CD4-positive, alpha-beta memory T cell (primary cell): ENCODE measurements at regions not wholly inside any gene's neighbourhood (a gene's known extent, or its start where the extent isn't known, plus 50 kb on each side); places are given as distances from the start of the nearest gene placed in this dataset.

Experiments
- CTCF ChIA-PET: fragments of 350-600 bp; sonication (Branson Sonifier 250); formaldehyde crosslinking; loops from one replicate; lab custom pipeline; 2021; ENCODE audit warnings: inconsistent platforms; ENCODE audit not compliant: partially characterized antibody; lab: Charles Lee
- POLR2A ChIA-PET: fragments of 350-600 bp; sonication (Branson Sonifier 250); formaldehyde crosslinking; loops from one replicate; lab custom pipeline; 2021; ENCODE audit not compliant: partially characterized antibody; lab: Charles Lee
- DNase-seq, 5 donors: peaks; one replicate each; pipeline versions ENCODE4 v3.0.0 to v3.0.0-alpha.2; 2020 to 2022; ENCODE audit warnings: mixed read lengths in 1 of 5
- H3K27ac ChIP-seq: one replicate; pipeline ENCODE4 v1.7.0; 2013; ENCODE audit warnings: low read depth, low read length
- H3K27me3 ChIP-seq: 2 replicates; pipeline ENCODE4 v1.7.0; 2013; ENCODE audit warnings: mild to moderate bottlenecking, low read length, moderate library complexity; ENCODE audit not compliant: insufficient read depth
- H3K36me3 ChIP-seq: 2 replicates; pipeline ENCODE4 v1.7.0; 2013; ENCODE audit warnings: mild to moderate bottlenecking, low read length, moderate library complexity; ENCODE audit not compliant: insufficient read depth
- H3K4me1 ChIP-seq: 2 replicates; pipeline ENCODE4 v1.7.0; 2013; ENCODE audit warnings: mild to moderate bottlenecking, low read length, moderate library complexity; ENCODE audit not compliant: insufficient read depth
- H3K4me3 ChIP-seq, 2 donors: one replicate each; pipeline ENCODE4 v1.7.0; 2013; ENCODE audit warnings: low read length in 2 of 2, mild to moderate bottlenecking in 1 of 2
- H3K9me3 ChIP-seq, 2 donors: one replicate each; pipeline ENCODE4 v1.7.0; 2013; ENCODE audit warnings: low read length in 2 of 2, control low read depth in 1 of 2; ENCODE audit not compliant: control insufficient read depth in 1 of 2
- H3K27ac Mint-ChIP-seq, 7 donors: one replicate each; pipeline ENCODE4 v1.8.0; 2020 to 2021; ENCODE audit warnings: mixed read lengths in 7 of 7, mild to moderate bottlenecking in 6 of 7, inconsistent platforms in 3 of 7, moderate library complexity in 3 of 7
- H3K27me3 Mint-ChIP-seq, 2 donors: one replicate each; pipeline ENCODE4 v1.8.0; 2020 to 2021; ENCODE audit warnings: mixed read lengths in 2 of 2
- H3K36me3 Mint-ChIP-seq, 2 donors: one replicate each; pipeline ENCODE4 v1.8.0; 2020 to 2021; ENCODE audit warnings: mixed read lengths in 2 of 2, inconsistent platforms in 1 of 2, mild to moderate bottlenecking in 1 of 2
- H3K4me1 Mint-ChIP-seq, 4 donors: one replicate each; pipeline ENCODE4 v1.8.0; 2020 to 2021; ENCODE audit warnings: mixed read lengths in 4 of 4, mild to moderate bottlenecking in 1 of 4
- H3K4me3 Mint-ChIP-seq, 8 donors: one replicate each; pipeline ENCODE4 v1.8.0; 2020 to 2021; ENCODE audit warnings: mixed read lengths in 8 of 8, mild to moderate bottlenecking in 7 of 8, moderate library complexity in 6 of 8, inconsistent platforms in 3 of 8
- H3K9me3 Mint-ChIP-seq, 8 donors: one replicate each; pipeline ENCODE4 v1.8.0; 2020 to 2021; ENCODE audit warnings: mixed read lengths in 8 of 8, mild to moderate bottlenecking in 5 of 8, inconsistent platforms in 3 of 8, moderate library complexity in 1 of 8
- intact Hi-C: fragments of 100-400 bp; cut with micrococcal nuclease; formaldehyde crosslinking; loops from one replicate; pipeline ENCODE4 v1.15.1; 2023

DNA sequence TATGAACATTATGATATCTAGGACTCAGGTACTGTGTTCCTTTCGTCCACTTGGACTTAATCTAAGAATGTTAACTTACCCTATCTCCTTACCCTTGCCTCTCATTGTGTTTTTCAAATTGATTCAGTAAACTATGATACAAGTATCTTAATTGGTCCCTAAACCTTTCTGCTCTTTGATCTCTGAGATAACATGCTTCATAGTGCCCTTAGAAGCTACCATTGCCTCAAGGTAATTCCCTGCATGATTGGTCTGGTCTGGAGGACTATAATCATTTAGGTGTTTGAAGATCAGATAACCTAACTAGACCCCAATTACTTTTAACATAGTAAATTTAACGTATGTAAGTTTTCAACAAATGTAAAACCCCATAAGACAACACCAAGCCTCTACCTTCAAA lies 169.9 kb upstream of the NBEA start:
- no peaks in the 10 kb centered on the region for H3K9me3 ChIP-seq
- H3K9me3 Mint-ChIP-seq: peaks cover 0 to 10% (median 0%) of the 10 kb centered on the region in 8 donors
- no peaks in the 10 kb centered on the region for H3K4me1 ChIP-seq
- H3K27ac ChIP-seq: no peak overlapping the region
- H3K4me3 Mint-ChIP-seq: no peak overlapping the region
- H3K27me3 Mint-ChIP-seq: no peaks in the 10 kb centered on the region
- H3K4me3 ChIP-seq: no peak overlapping the region
- H3K27ac Mint-ChIP-seq: no peak overlapping the region
- POLR2A ChIA-PET: no interaction called here
- H3K36me3 ChIP-seq: no peaks in the 10 kb centered on the region
- no peak for DNase-seq
- CTCF ChIA-PET: no interaction called here
- intact Hi-C loops: no loop called here
- H3K4me1 Mint-ChIP-seq: no peaks in the 10 kb centered on the region
- no peaks in the 10 kb centered on the region for H3K27me3 ChIP-seq
- H3K36me3 Mint-ChIP-seq: no peaks in the 10 kb centered on the region

DNA sequence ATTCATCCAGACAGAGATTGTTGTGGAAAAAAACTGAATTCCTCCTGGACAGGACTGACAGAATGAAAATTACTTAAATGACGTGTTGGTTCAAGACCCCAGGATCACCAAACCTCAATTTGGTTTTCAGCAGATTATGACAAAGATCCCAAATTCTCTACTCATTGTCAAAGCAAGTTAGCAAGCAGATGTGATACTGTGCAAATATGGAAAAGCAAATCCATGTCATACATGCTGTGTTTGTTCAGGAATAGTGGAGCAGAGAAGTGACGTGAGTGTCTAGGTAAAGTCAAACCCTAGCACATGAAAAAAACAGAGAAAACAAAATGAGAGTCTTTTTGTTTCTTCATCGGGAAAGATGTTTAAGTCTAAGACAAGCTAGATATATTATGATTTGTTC lies 169.2 kb upstream of the NBEA start:
- H3K36me3 Mint-ChIP-seq: no peaks in the 10 kb centered on the region
- no peaks in the 10 kb centered on the region for H3K27me3 Mint-ChIP-seq
- no peak for DNase-seq
- peaks cover 0 to 10% (median 0%) of the 10 kb centered on the region in 8 donors for H3K9me3 Mint-ChIP-seq
- H3K4me3 Mint-ChIP-seq: no peak overlapping the region
- intact Hi-C loops: no loop called here
- Histone ChIP-seq H3K27ac (no peak overlapping the region), H3K9me3 (no peaks in the 10 kb centered on the region), H3K4me1 (no peaks in the 10 kb centered on the region), H3K27me3 (no peaks in the 10 kb centered on the region), H3K4me3 (no peak overlapping the region), H3K36me3 (no peaks in the 10 kb centered on the region)
- ChIA-PET CTCF (no interaction called here), POLR2A (no interaction called here)
- H3K27ac Mint-ChIP-seq: no peak overlapping the region
- no peaks in the 10 kb centered on the region for H3K4me1 Mint-ChIP-seq

DNA sequence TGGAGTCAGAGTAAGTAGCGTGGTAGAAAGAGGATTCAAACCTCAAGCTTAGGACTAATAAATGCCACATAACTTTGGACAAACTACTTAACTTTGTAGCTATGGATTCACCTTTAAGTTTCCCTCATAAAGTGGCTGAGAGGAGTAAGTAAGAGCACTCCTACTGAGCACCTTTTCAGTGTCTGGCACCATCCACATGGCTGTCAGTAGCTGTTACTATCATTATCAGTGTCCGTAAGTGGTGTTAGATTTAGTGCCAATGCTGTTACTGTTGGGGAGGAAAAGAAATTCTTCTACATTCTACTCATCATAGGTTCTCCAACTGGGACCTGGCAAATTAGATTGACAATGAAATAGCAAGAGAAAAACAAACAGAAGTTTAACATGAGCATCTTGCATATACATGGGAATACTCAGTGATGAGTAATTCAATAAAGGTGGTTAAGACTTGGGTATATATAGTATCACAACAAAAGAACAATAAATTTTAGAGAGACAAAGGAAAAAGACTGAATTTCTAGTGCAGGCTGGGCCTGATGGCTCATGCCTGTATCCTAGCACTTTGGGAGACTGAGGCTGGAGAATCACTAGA lies 165.6 kb upstream of the NBEA start:
- no peak overlapping the region for H3K4me3 Mint-ChIP-seq
- no peak overlapping the region for H3K4me3 ChIP-seq
- CTCF ChIA-PET: no interaction called here
- no peaks in the 10 kb centered on the region for H3K36me3 Mint-ChIP-seq
- POLR2A ChIA-PET: no interaction called here
- H3K9me3 Mint-ChIP-seq: peaks cover 0 to 4% (median 0%) of the 10 kb centered on the region in 8 donors
- H3K4me1 ChIP-seq: no peaks in the 10 kb centered on the region
- H3K4me1 Mint-ChIP-seq: no peaks in the 10 kb centered on the region
- intact Hi-C loops: no loop called here
- no peaks in the 10 kb centered on the region for H3K27me3 ChIP-seq
- H3K27ac Mint-ChIP-seq: no peak overlapping the region
- H3K9me3 ChIP-seq: no peaks in the 10 kb centered on the region
- H3K36me3 ChIP-seq: no peaks in the 10 kb centered on the region
- no peak overlapping the region for H3K27ac ChIP-seq
- no peak for DNase-seq
- H3K27me3 Mint-ChIP-seq: no peaks in the 10 kb centered on the region

DNA sequence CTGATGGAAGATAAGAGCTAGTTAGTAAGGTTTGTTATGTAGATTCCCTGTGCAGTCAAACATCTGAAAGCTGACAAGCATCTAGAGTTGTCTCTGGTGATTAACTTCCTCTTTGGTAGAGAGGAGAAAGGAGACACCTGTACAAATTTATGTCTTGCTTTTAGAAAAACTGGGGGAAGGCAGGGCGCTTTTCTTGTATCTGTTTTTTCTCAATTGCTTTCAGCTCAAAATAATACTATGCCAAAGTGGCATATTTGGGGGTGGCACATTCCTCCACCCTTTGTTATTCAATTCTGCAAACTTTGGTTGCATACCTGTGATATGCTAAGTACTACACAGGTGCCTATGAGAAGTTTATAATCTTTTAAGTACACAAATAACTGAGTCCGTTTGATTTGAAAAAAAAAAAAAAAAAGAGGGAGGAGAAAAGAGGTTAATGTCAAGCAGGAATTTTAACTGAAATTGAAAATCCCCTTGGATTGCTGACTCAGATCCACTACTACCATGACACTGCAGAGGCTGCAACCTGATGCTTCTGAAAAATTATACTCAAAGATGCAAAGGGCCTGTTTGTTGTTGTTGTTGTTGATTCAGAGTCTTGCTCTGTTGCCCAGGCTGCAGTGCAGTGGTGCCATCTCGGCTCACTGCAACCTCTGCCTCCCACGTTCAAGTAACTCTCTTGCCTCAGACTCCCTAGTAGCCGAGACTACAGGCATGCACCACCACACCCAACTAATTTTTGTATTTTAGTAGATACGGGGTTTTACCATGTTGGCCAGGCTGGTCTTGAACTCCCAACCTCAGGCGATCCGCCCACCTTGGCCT lies 164.8 kb upstream of the NBEA start:
- DNase-seq: no peak
- Mint-ChIP-seq H3K9me3 (peaks cover 0 to 6% (median 0%) of the 10 kb centered on the region in 8 donors), H3K36me3 (no peaks in the 10 kb centered on the region), H3K4me1 (no peaks in the 10 kb centered on the region), H3K4me3 (no peak overlapping the region), H3K27ac (no peak overlapping the region), H3K27me3 (no peaks in the 10 kb centered on the region)
- Histone ChIP-seq H3K27me3 (no peaks in the 10 kb centered on the region), H3K36me3 (no peaks in the 10 kb centered on the region), H3K4me3 (no peak overlapping the region), H3K27ac (no peak overlapping the region), H3K9me3 (no peaks in the 10 kb centered on the region), H3K4me1 (no peaks in the 10 kb centered on the region)
- POLR2A ChIA-PET: no interaction called here
- CTCF ChIA-PET: no interaction called here
- intact Hi-C loops: no loop called here

DNA sequence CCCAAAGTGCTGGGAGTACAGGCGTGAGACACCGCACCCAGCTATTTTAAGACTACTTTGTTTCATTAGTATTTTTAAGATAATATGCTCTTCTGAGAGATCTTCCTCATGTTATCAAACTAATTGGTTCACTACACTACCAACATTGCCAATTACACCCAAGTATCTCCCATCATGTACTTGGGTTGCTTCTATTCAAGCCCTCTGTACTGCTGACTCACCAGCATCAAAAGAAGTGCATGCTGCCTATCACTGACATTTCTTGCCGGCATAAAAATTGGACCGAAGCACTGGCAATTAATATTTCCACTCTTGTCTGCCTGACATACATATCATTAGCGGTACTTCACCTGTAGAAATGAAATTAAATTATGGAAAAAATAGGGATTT lies 164.2 kb upstream of the NBEA start:
- Mint-ChIP-seq H3K36me3 (no peaks in the 10 kb centered on the region), H3K27ac (no peak overlapping the region), H3K27me3 (no peaks in the 10 kb centered on the region), H3K4me3 (no peak overlapping the region), H3K9me3 (peaks cover 0 to 7% (median 0%) of the 10 kb centered on the region in 8 donors), H3K4me1 (no peaks in the 10 kb centered on the region)
- DNase-seq: no peak
- H3K9me3 ChIP-seq: no peaks in the 10 kb centered on the region
- H3K4me3 ChIP-seq: no peak overlapping the region
- intact Hi-C loops: no loop called here
- H3K36me3 ChIP-seq: no peaks in the 10 kb centered on the region
- H3K27me3 ChIP-seq: no peaks in the 10 kb centered on the region
- ChIA-PET POLR2A (no interaction called here), CTCF (no interaction called here)
- H3K4me1 ChIP-seq: no peaks in the 10 kb centered on the region
- no peak overlapping the region for H3K27ac ChIP-seq

DNA sequence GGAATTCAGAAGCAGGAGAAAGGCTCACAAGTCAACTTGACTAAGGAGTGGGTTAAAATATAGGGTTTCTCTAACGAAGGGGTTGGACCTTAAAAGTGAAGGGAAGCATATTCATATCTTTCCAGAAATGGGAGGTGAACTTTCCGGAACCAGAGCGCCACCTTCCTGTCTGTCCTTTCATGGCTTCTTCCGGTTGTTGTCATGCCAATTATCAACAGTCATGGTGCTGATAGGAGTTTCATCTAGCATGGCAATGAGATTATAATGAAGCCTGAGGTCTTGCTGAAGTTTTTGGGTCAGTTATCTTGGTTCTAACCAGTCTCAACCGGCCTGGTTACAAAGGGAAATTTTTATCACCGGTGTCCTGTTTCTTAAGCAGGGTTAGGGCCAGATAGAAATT lies 162.9 kb upstream of the NBEA start:
- Histone ChIP-seq H3K4me3 (no peak overlapping the region), H3K36me3 (no peaks in the 10 kb centered on the region), H3K4me1 (no peaks in the 10 kb centered on the region), H3K9me3 (no peaks in the 10 kb centered on the region), H3K27ac (no peak overlapping the region), H3K27me3 (no peaks in the 10 kb centered on the region)
- ChIA-PET CTCF (no interaction called here), POLR2A (no interaction called here)
- DNase-seq: no peak
- no peak overlapping the region for H3K4me3 Mint-ChIP-seq
- no peaks in the 10 kb centered on the region for H3K27me3 Mint-ChIP-seq
- H3K9me3 Mint-ChIP-seq: peaks cover 0 to 7% (median 0%) of the 10 kb centered on the region in 8 donors
- intact Hi-C loops: no loop called here
- no peaks in the 10 kb centered on the region for H3K36me3 Mint-ChIP-seq
- no peaks in the 10 kb centered on the region for H3K4me1 Mint-ChIP-seq
- no peak overlapping the region for H3K27ac Mint-ChIP-seq

DNA sequence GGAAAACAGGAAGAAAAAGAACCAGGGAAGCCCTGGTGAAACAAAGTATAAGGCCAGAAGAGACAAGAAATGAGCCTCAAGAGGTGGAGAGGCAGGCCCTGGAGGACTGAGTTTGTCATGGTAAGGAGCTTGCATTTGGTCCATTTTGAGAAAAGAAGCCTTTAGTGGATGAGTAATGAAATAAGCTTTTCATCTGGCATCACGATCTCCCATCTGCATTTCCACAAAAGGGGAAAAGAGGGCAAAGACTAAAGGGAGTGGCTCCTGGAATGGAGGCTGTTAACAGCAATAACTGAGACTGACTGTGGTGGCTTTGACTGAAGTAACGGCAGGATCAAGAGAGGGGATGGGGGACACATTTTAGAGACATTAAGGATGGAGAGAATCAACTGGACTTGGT lies 148.8 kb upstream of the NBEA start:
- no peaks in the 10 kb centered on the region for H3K4me1 Mint-ChIP-seq
- no peaks in the 10 kb centered on the region for H3K36me3 Mint-ChIP-seq
- no peak overlapping the region for H3K27ac Mint-ChIP-seq
- H3K9me3 Mint-ChIP-seq: peaks cover 0 to 7% (median 1%) of the 10 kb centered on the region in 8 donors
- POLR2A ChIA-PET: no interaction called here
- no peaks in the 10 kb centered on the region for H3K27me3 ChIP-seq
- H3K27me3 Mint-ChIP-seq: no peaks in the 10 kb centered on the region
- no peak overlapping the region for H3K4me3 Mint-ChIP-seq
- H3K4me1 ChIP-seq: no peaks in the 10 kb centered on the region
- no peaks in the 10 kb centered on the region for H3K36me3 ChIP-seq
- no peak overlapping the region for H3K4me3 ChIP-seq
- no peaks in the 10 kb centered on the region for H3K9me3 ChIP-seq
- DNase-seq: no peak
- no peak overlapping the region for H3K27ac ChIP-seq
- intact Hi-C loops: no loop called here
- CTCF ChIA-PET: no interaction called here
